WTC11 (cell line): ENCODE measurements at regions not wholly inside any gene's neighbourhood (a gene's known extent, or its start where the extent isn't known, plus 50 kb on each side); places are given as distances from the start of the nearest gene placed in this dataset.

Experiments
- ATAC-seq: fragments of 200-7000 bp; cut with Tn5 transposase; 2 replicates; pipeline ENCODE4 v1.10.0; 2021; ENCODE audit warnings: mild to moderate bottlenecking, moderate library complexity
- CTCF ChIA-PET: fragments of 300-600 bp; sonication (Branson Sonifier 250); formaldehyde crosslinking; loops from one replicate; lab custom pipeline; 2021; ENCODE audit warnings: antibody characterized with exemption; lab: Charles Lee
- POLR2A ChIA-PET: fragments of 350-600 bp; sonication (Branson Sonifier 250); formaldehyde crosslinking; loops from one replicate; lab custom pipeline; 2021; ENCODE audit warnings: antibody characterized with exemption; lab: Charles Lee
- DNase-seq: peaks from one replicate; pipeline ENCODE4 v3.0.0; 2021; ENCODE audit warnings: low spot score
- H3K27ac Mint-ChIP-seq: 2 replicates; pipeline ENCODE4 v1.8.0; 2021; ENCODE audit warnings: mixed read lengths
- H3K27me3 Mint-ChIP-seq: 2 replicates; pipeline ENCODE4 v1.8.0; 2021; ENCODE audit warnings: low read depth, mild to moderate bottlenecking, moderate library complexity, mixed read lengths
- H3K36me3 Mint-ChIP-seq: 2 replicates; pipeline ENCODE4 v1.8.0; 2021; ENCODE audit warnings: mixed read lengths
- H3K4me1 Mint-ChIP-seq: 2 replicates; pipeline ENCODE4 v1.8.0; 2022; ENCODE audit warnings: mixed read lengths
- H3K4me3 Mint-ChIP-seq: 2 replicates; pipeline ENCODE4 v1.8.0; 2021; ENCODE audit warnings: mild to moderate bottlenecking, moderate library complexity, mixed read lengths
- H3K9me3 Mint-ChIP-seq: 2 replicates; pipeline ENCODE4 v1.8.0; 2021; ENCODE audit warnings: mixed read lengths
- ATF1 ChIP-seq: sonication (generic); formaldehyde crosslinking; IDR thresholded peaks from 2 replicates; pipeline ENCODE4 v1.8.1; 2023; ENCODE audit warnings: mild to moderate bottlenecking, moderate library complexity, missing genetic modification reagents
- CBFB ChIP-seq: sonication (generic); formaldehyde crosslinking; IDR thresholded peaks from 2 replicates; pipeline ENCODE4 v1.8.1; 2022; ENCODE audit warnings: mild to moderate bottlenecking, low read depth, missing genetic modification reagents
- E2F1 ChIP-seq: sonication (generic); formaldehyde crosslinking; IDR thresholded peaks from 2 replicates; pipeline ENCODE4 v1.8.0; 2022; ENCODE audit warnings: mild to moderate bottlenecking, missing genetic modification reagents
- ETV6 ChIP-seq: sonication (generic); formaldehyde crosslinking; IDR thresholded peaks from 2 replicates; pipeline ENCODE4 v1.8.1; 2022; ENCODE audit warnings: mild to moderate bottlenecking, missing genetic modification reagents
- FOXK1 ChIP-seq: sonication (generic); formaldehyde crosslinking; IDR thresholded peaks from 2 replicates; pipeline ENCODE4 v1.8.0; 2022; ENCODE audit warnings: mild to moderate bottlenecking, moderate library complexity, missing genetic modification reagents
- GABPB1 ChIP-seq: sonication (generic); formaldehyde crosslinking; IDR thresholded peaks from 2 replicates; pipeline ENCODE4 v1.8.1; 2023; ENCODE audit warnings: mild to moderate bottlenecking, missing genetic modification reagents
- GTF2I ChIP-seq: fragments of 250-450 bp; sonication (Bioruptor Pico); conservative IDR thresholded peaks from 2 replicates; pipeline ENCODE4 v1.4.0; 2021; ENCODE audit warnings: mild to moderate bottlenecking
- HMGA2 ChIP-seq: fragments of 250-450 bp; sonication (Bioruptor Pico); IDR thresholded peaks from 2 replicates; pipeline ENCODE4 v1.4.0; 2021; ENCODE audit warnings: mild to moderate bottlenecking, moderate library complexity
- NFYB ChIP-seq: sonication (generic); formaldehyde crosslinking; conservative IDR thresholded peaks from 2 replicates; pipeline ENCODE4 v1.8.0; 2022; ENCODE audit warnings: low read depth, missing genetic modification reagents
- NR2C2 ChIP-seq: sonication (generic); formaldehyde crosslinking; IDR thresholded peaks from 2 replicates; pipeline ENCODE4 v1.8.0; 2022; ENCODE audit warnings: mild to moderate bottlenecking, missing genetic modification reagents
- ZNF219 ChIP-seq: sonication (generic); formaldehyde crosslinking; IDR thresholded peaks from 2 replicates; pipeline ENCODE4 v1.8.0; 2023; ENCODE audit warnings: missing genetic modification reagents, mild to moderate bottlenecking, borderline replicate concordance
- ZNF416 ChIP-seq: fragments of 250-450 bp; sonication (Bioruptor Pico); IDR thresholded peaks from 2 replicates; pipeline ENCODE4 v1.9.0; 2021; ENCODE audit warnings: mild to moderate bottlenecking, inconsistent platforms
- ZNF532 ChIP-seq: fragments of 250-450 bp; sonication (Bioruptor Pico); IDR thresholded peaks from 2 replicates; pipeline ENCODE4 v1.9.0; 2021; ENCODE audit warnings: mild to moderate bottlenecking, borderline replicate concordance
- TF ChIP-seq, protein P1 (sequence below): fragments of 200-600 bp; IDR thresholded peaks from 2 replicates; pipeline ENCODE4 v1.8.0; 2022; ENCODE audit warnings: antibody characterized with exemption
- TF ChIP-seq, protein P2 (sequence below): sonication (generic); formaldehyde crosslinking; IDR thresholded peaks from 2 replicates; pipeline ENCODE4 v1.8.0; 2023; ENCODE audit warnings: missing genetic modification reagents, mild to moderate bottlenecking, borderline replicate concordance

GRCh38 chrX:46144566-46144965, 400.7 kb downstream of the ZNF674 start (continued):
- TF ChIP-seq ZNF532 (CRISPR knock-in tag) (no peak), NFYB (CRISPR knock-in tag) (no peak), GABPB1 (CRISPR knock-in tag) (no peak)

GRCh38 chrX:46140272-46140671, 404.9 kb downstream of the ZNF674 start:
- no peak for DNase-seq
- no peaks in the 10 kb centered on the region for H3K27me3 Mint-ChIP-seq
- peaks cover 12% of the 10 kb centered on the region; the same call in 1 of the 2 replicates for H3K4me1 Mint-ChIP-seq
- no peak for ATAC-seq
- H3K27ac Mint-ChIP-seq: no peak overlapping the region
- H3K9me3 Mint-ChIP-seq: peaks cover 8% of the 10 kb centered on the region
- no peak overlapping the region for H3K4me3 Mint-ChIP-seq
- TF ChIP-seq ATF1 (CRISPR knock-in tag): no peak
- no peak for TF ChIP-seq GTF2I (CRISPR knock-in tag)
- CTCF ChIA-PET: no interaction called here
- H3K36me3 Mint-ChIP-seq: no peaks in the 10 kb centered on the region
- POLR2A ChIA-PET: no interaction called here

DNA sequence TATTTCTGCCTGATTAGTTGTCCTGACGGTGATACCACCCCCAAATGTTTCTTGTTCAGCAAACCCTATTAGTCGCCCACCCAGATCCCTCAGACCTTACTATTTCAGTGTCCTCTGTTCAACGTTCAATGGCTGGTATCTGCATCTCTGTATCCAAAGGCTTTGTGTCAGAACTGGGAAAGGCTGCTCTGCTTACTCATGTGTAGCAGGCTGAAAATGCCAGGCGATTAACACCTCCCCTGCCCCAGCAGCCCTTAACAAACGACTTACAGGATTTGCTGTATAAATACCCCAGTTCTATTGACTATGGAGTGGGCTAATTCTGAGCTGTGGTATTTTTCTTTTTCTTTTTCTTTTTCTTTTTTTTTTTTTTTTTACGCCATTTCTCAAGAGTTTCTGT, 415.0 kb downstream of the ZNF674 start:
- Mint-ChIP-seq H3K27ac (no peak overlapping the region), H3K9me3 (no peaks in the 10 kb centered on the region), H3K36me3 (no peaks in the 10 kb centered on the region), H3K4me1 (peaks cover 9% of the 10 kb centered on the region), H3K4me3 (no peak overlapping the region), H3K27me3 (no peaks in the 10 kb centered on the region)
- ATAC-seq (no peak), DNase-seq (no peak)
- CTCF ChIA-PET: interaction anchor here (0.7 kb wide), 1 partner anchor 246 kb away, joined by 3 read pairs; no protein-coding TSS in a partner anchor
- no peak for TF ChIP-seq NR2C2 (CRISPR knock-in tag)
- TF ChIP-seq ZNF532 (CRISPR knock-in tag): no peak
- POLR2A ChIA-PET: no interaction called here

GRCh38 chrX:46125111-46125510, 420.1 kb downstream of the ZNF674 start:
- DNase-seq (no peak), ATAC-seq (no peak)
- no peak overlapping the region for H3K4me3 Mint-ChIP-seq
- H3K27me3 Mint-ChIP-seq: no peaks in the 10 kb centered on the region
- H3K4me1 Mint-ChIP-seq: peaks cover 6% of the 10 kb centered on the region
- POLR2A ChIA-PET: no interaction called here
- CTCF ChIA-PET: no interaction called here
- no peak overlapping the region for H3K27ac Mint-ChIP-seq
- no peaks in the 10 kb centered on the region for H3K36me3 Mint-ChIP-seq
- no peaks in the 10 kb centered on the region for H3K9me3 Mint-ChIP-seq
- TF ChIP-seq ETV6 (CRISPR knock-in tag): no peak
- TF ChIP-seq, protein P1, sequence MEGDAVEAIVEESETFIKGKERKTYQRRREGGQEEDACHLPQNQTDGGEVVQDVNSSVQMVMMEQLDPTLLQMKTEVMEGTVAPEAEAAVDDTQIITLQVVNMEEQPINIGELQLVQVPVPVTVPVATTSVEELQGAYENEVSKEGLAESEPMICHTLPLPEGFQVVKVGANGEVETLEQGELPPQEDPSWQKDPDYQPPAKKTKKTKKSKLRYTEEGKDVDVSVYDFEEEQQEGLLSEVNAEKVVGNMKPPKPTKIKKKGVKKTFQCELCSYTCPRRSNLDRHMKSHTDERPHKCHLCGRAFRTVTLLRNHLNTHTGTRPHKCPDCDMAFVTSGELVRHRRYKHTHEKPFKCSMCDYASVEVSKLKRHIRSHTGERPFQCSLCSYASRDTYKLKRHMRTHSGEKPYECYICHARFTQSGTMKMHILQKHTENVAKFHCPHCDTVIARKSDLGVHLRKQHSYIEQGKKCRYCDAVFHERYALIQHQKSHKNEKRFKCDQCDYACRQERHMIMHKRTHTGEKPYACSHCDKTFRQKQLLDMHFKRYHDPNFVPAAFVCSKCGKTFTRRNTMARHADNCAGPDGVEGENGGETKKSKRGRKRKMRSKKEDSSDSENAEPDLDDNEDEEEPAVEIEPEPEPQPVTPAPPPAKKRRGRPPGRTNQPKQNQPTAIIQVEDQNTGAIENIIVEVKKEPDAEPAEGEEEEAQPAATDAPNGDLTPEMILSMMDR: no peak
- TF ChIP-seq ZNF219: no peak
- TF ChIP-seq, protein P2, sequence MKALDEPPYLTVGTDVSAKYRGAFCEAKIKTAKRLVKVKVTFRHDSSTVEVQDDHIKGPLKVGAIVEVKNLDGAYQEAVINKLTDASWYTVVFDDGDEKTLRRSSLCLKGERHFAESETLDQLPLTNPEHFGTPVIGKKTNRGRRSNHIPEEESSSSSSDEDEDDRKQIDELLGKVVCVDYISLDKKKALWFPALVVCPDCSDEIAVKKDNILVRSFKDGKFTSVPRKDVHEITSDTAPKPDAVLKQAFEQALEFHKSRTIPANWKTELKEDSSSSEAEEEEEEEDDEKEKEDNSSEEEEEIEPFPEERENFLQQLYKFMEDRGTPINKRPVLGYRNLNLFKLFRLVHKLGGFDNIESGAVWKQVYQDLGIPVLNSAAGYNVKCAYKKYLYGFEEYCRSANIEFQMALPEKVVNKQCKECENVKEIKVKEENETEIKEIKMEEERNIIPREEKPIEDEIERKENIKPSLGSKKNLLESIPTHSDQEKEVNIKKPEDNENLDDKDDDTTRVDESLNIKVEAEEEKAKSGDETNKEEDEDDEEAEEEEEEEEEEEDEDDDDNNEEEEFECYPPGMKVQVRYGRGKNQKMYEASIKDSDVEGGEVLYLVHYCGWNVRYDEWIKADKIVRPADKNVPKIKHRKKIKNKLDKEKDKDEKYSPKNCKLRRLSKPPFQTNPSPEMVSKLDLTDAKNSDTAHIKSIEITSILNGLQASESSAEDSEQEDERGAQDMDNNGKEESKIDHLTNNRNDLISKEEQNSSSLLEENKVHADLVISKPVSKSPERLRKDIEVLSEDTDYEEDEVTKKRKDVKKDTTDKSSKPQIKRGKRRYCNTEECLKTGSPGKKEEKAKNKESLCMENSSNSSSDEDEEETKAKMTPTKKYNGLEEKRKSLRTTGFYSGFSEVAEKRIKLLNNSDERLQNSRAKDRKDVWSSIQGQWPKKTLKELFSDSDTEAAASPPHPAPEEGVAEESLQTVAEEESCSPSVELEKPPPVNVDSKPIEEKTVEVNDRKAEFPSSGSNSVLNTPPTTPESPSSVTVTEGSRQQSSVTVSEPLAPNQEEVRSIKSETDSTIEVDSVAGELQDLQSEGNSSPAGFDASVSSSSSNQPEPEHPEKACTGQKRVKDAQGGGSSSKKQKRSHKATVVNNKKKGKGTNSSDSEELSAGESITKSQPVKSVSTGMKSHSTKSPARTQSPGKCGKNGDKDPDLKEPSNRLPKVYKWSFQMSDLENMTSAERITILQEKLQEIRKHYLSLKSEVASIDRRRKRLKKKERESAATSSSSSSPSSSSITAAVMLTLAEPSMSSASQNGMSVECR: no peak
- TF ChIP-seq E2F1: no peak
- TF ChIP-seq HMGA2 (CRISPR knock-in tag): no peak
- no peak for TF ChIP-seq ZNF416 (CRISPR knock-in tag)
- no peak for TF ChIP-seq FOXK1 (CRISPR knock-in tag)
- TF ChIP-seq CBFB: no peak
- TF ChIP-seq NR2C2 (CRISPR knock-in tag): no peak
